ENCODE measurements at regions not wholly inside any gene's neighbourhood (a gene's known extent, or its start where the extent isn't known, plus 50 kb on each side); places are given as distances from the start of the nearest gene placed in this dataset.
A peak's percentile ranks its signal among the peaks of the same experiment; 100 is the strongest.

GRCh38 chr12:94768398-94769046 lies 118.2 kb upstream of the TMCC3 start:
- Histone ChIP-seq H3K9me3 (no peaks in the 10 kb centered on the region), H3K27me3 (no peaks in the 10 kb centered on the region), H3K36me3 (no peaks in the 10 kb centered on the region), H3K4me3 (no peak overlapping the region), H3K4me1 (no peaks in the 10 kb centered on the region), H3K27ac (peak overlapping the region in 1 of 2 donors; percentile 2)
- intact Hi-C loops (cut with DNase I; ENCODE audit: low total_unique reads), result no loop called here
- TF ChIP-seq POLR2A (IDR thresholded peaks at IDR 0.05) (no peak), CTCF (IDR thresholded peaks at IDR 0.05) (no peak)
- no peak for DNase-seq

GRCh38 chr12:94767956-94768355 lies 117.6 kb upstream of the TMCC3 start:
- DNase-seq, result no peak
- H3K27ac ChIP-seq, result peak overlapping the region in 1 of 2 donors; percentile 2
- no peaks in the 10 kb centered on the region for H3K9me3 ChIP-seq
- TF ChIP-seq POLR2A (IDR thresholded peaks at IDR 0.05), result no peak
- TF ChIP-seq CTCF (IDR thresholded peaks at IDR 0.05), result no peak
- H3K4me3 ChIP-seq, result no peak overlapping the region
- H3K4me1 ChIP-seq, result no peaks in the 10 kb centered on the region
- intact Hi-C loops (cut with DNase I; ENCODE audit: low total_unique reads), result no loop called here
- no peaks in the 10 kb centered on the region for H3K27me3 ChIP-seq
- H3K36me3 ChIP-seq, result no peaks in the 10 kb centered on the region

- no peak overlapping the region for H3K27ac ChIP-seq
- TF ChIP-seq POLR2A (IDR thresholded peaks at IDR 0.05) (no peak), CTCF (IDR thresholded peaks at IDR 0.05) (no peak)
- H3K4me3 ChIP-seq, result no peak overlapping the region
- intact Hi-C loops (cut with DNase I; ENCODE audit: low total_unique reads), result no loop called here
- no peak for DNase-seq
- no peaks in the 10 kb centered on the region for H3K9me3 ChIP-seq
- H3K4me1 ChIP-seq, result no peaks in the 10 kb centered on the region
- no peaks in the 10 kb centered on the region for H3K36me3 ChIP-seq
- no peaks in the 10 kb centered on the region for H3K27me3 ChIP-seq
These were observed 116.0 kb upstream of the TMCC3 start for GRCh38 chr12:94766397-94766796.

GRCh38 chr12:94763462-94763861 lies 113.1 kb upstream of the TMCC3 start:
- intact Hi-C loops (cut with DNase I; ENCODE audit: low total_unique reads), result no loop called here
- TF ChIP-seq CTCF (IDR thresholded peaks at IDR 0.05) (no peak), POLR2A (IDR thresholded peaks at IDR 0.05) (no peak)
- H3K4me1 ChIP-seq, result no peaks in the 10 kb centered on the region
- no peaks in the 10 kb centered on the region for H3K36me3 ChIP-seq
- no peaks in the 10 kb centered on the region for H3K9me3 ChIP-seq
- no peak overlapping the region for H3K27ac ChIP-seq
- no peaks in the 10 kb centered on the region for H3K27me3 ChIP-seq
- H3K4me3 ChIP-seq, result no peak overlapping the region
- no peak for DNase-seq

GRCh38 chr12:94762943-94763342 lies 112.6 kb upstream of the TMCC3 start:
- no peaks in the 10 kb centered on the region for H3K36me3 ChIP-seq
- no peaks in the 10 kb centered on the region for H3K4me1 ChIP-seq
- H3K27ac ChIP-seq, result no peak overlapping the region
- TF ChIP-seq POLR2A (IDR thresholded peaks at IDR 0.05) (no peak), CTCF (IDR thresholded peaks at IDR 0.05) (no peak)
- no peak for DNase-seq
- no peaks in the 10 kb centered on the region for H3K9me3 ChIP-seq
- H3K27me3 ChIP-seq, result no peaks in the 10 kb centered on the region
- H3K4me3 ChIP-seq, result no peak overlapping the region
- intact Hi-C loops (cut with DNase I; ENCODE audit: low total_unique reads), result no loop called here
